Central memory CD8-positive, alpha-beta T cell (primary cell): ENCODE measurements at regions not wholly inside any gene's neighbourhood (a gene's known extent, or its start where the extent isn't known, plus 50 kb on each side); places are given as distances from the start of the nearest gene placed in this dataset.

Experiments used
- ATAC-seq: fragments of 150-1000 bp; cut with Tn5 transposase; replicated peaks from 2 replicates; pipeline ENCODE4 v1.10.0; 2022; ENCODE audit warnings: mild to moderate bottlenecking, moderate FRiP score, moderate number of reproducible peaks; ENCODE audit not compliant: poor library complexity, severe bottlenecking; ENCODE audit errors: extremely low read depth
- DNase-seq, 2 donors: peaks; one replicate each; pipeline ENCODE4 v3.0.0; 2021; ENCODE audit warnings: low spot score in 2 of 2
- H3K27ac Mint-ChIP-seq: one replicate; pipeline ENCODE4 v1.8.0; 2022; ENCODE audit warnings: low read depth, mild to moderate bottlenecking, moderate library complexity, mixed read lengths
- H3K27me3 Mint-ChIP-seq: one replicate; pipeline ENCODE4 v1.8.0; 2022; ENCODE audit warnings: mixed read lengths
- H3K36me3 Mint-ChIP-seq: one replicate; pipeline ENCODE4 v1.8.0; 2022; ENCODE audit warnings: mild to moderate bottlenecking, moderate library complexity, mixed read lengths; ENCODE audit not compliant: insufficient read depth
- H3K4me1 Mint-ChIP-seq: one replicate; pipeline ENCODE4 v1.8.0; 2022; ENCODE audit warnings: mixed read lengths
- H3K4me3 Mint-ChIP-seq: one replicate; pipeline ENCODE4 v1.8.0; 2022; ENCODE audit warnings: mild to moderate bottlenecking, moderate library complexity, mixed read lengths
- H3K9me3 Mint-ChIP-seq: one replicate; pipeline ENCODE4 v1.8.0; 2022; ENCODE audit warnings: mixed read lengths

DNA sequence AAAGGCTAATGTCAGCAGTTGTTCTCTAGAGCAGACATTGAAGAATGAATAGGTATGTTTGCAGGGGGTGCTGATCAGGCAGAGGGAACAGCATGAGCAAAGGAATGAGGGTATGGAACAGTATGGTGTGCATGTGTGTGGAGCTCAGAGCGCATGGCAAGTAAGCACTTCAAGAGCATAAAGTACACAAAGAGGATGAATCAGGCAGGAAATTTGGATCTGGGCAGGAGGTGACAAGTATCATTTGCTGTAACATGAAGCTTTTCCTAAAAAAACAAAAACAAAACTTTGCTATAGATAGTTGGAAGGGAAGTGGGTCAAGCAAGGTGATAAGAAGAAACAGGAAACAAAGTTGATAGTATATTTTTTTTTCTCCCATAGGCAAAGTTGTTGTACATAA, 746.8 kb downstream of the HDGFL1 start:
- DNase-seq (no peak), ATAC-seq (no peak)
- Mint-ChIP-seq H3K9me3 (peaks cover 11% of the 10 kb centered on the region), H3K4me1 (no peaks in the 10 kb centered on the region), H3K36me3 (peaks cover 2% of the 10 kb centered on the region), H3K27me3 (no peaks in the 10 kb centered on the region), H3K27ac (no peak overlapping the region), H3K4me3 (no peak overlapping the region)

DNA sequence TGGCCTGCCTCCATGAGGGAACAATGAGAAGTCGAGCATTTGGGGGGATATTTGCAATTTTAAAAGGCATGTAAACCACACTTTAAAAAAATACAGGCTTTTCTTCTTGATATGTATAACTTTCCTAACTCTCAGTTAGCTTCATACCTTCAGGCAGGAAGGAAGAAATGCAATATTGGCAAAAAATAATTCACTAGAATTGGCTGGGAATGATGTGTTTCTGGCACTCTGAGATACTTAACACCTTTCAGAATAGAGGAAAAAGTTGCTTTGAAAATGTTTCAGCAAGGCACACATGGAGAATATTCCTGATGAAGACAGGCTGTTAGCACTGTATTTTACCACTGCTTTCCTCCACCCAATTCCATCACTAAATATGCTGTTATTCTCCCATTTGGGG, 747.6 kb downstream of the HDGFL1 start:
- Mint-ChIP-seq H3K27me3 (no peaks in the 10 kb centered on the region), H3K9me3 (peaks cover 17% of the 10 kb centered on the region), H3K27ac (no peak overlapping the region), H3K4me1 (no peaks in the 10 kb centered on the region), H3K4me3 (no peak overlapping the region), H3K36me3 (peaks cover 2% of the 10 kb centered on the region)
- no peak for ATAC-seq
- DNase-seq, result no peak

DNA sequence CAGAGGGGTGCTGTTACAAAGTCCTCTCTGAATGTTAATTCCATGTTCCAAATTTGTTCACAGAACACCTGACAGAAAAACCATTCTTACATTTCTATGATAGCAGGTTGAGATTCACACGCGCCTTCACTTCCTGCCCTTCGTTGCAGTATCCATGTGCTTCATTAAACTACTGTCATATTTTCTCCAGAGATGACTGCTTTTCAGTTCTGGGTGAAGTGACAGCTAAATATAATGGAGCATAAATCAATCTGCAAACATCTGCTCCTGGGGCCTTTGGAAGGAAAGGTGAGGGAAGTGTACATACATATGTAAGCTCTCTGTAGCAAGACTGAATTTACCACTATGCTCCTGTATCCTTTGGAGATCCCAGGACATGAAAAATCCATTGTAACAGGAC, 750.2 kb downstream of the HDGFL1 start:
- no peak for DNase-seq
- peaks cover 2% of the 10 kb centered on the region for H3K36me3 Mint-ChIP-seq
- no peaks in the 10 kb centered on the region for H3K4me1 Mint-ChIP-seq
- no peak overlapping the region for H3K27ac Mint-ChIP-seq
- H3K27me3 Mint-ChIP-seq, result no peaks in the 10 kb centered on the region
- no peak overlapping the region for H3K4me3 Mint-ChIP-seq
- H3K9me3 Mint-ChIP-seq, result peaks cover 18% of the 10 kb centered on the region
- no peak for ATAC-seq

GRCh38 chr6:23320471-23321015, 751.2 kb downstream of the HDGFL1 start:
- H3K9me3 Mint-ChIP-seq, result peaks cover 14% of the 10 kb centered on the region
- no peaks in the 10 kb centered on the region for H3K4me1 Mint-ChIP-seq
- ATAC-seq (no peak), DNase-seq (no peak)
- H3K27ac Mint-ChIP-seq, result no peak overlapping the region
- peaks cover 2% of the 10 kb centered on the region for H3K36me3 Mint-ChIP-seq
- no peaks in the 10 kb centered on the region for H3K27me3 Mint-ChIP-seq
- no peak overlapping the region for H3K4me3 Mint-ChIP-seq

DNA sequence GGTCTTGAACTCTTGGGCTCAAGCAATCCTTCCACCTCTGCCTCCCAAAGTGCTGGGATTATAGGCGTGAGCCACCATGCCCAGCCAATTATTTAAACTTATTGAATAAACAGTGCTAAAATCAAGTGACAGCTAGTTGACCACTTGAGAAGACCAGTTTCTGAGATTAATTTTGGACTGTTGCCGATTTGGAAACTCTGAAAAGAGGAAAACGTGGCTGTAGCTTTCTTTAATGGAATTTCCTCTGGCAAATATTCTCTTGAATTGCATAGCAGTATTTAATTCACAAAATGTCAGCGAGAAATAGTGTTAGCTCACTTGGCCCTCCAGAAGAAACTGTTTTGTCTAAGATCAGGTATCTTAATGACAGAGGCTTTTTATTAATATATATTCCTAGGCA, 754.5 kb downstream of the HDGFL1 start:
- ATAC-seq, result no peak
- Mint-ChIP-seq H3K9me3 (peaks cover 12% of the 10 kb centered on the region), H3K4me1 (no peaks in the 10 kb centered on the region), H3K27ac (no peak overlapping the region), H3K4me3 (no peak overlapping the region), H3K36me3 (no peaks in the 10 kb centered on the region), H3K27me3 (no peaks in the 10 kb centered on the region)
- no peak for DNase-seq

GRCh38 chr6:23325065-23325464, 755.7 kb downstream of the HDGFL1 start:
- Mint-ChIP-seq H3K4me1 (no peaks in the 10 kb centered on the region), H3K27ac (no peak overlapping the region)
- ATAC-seq, result no peak

DNA sequence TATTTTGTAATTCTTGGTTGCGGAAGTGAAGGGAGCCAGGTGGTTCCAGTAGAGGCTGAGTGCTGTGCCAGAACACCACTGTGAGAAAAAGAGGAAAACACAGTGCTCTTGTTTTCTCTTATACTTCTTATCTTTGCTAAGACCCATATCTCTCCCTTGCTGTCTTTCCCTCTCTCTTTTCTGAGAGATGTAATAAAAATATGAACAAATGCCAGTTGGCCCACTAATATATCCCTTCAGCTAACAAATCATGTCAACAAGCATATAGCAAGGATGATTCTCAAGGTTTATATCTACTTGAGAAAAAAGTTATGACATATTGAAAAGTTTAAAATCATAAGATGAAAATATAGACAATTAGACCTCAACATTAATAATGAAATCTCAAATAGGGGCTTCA, 758.3 kb downstream of the HDGFL1 start:
- Mint-ChIP-seq H3K4me3 (no peak overlapping the region), H3K36me3 (no peaks in the 10 kb centered on the region), H3K9me3 (peaks cover 12% of the 10 kb centered on the region), H3K27ac (no peak overlapping the region), H3K4me1 (no peaks in the 10 kb centered on the region), H3K27me3 (no peaks in the 10 kb centered on the region)
- DNase-seq (no peak), ATAC-seq (no peak)

More at GRCh38 chr6:23325065-23325464, 755.7 kb downstream of the HDGFL1 start:
- Mint-ChIP-seq H3K9me3 (peaks cover 18% of the 10 kb centered on the region), H3K4me3 (no peak overlapping the region), H3K27me3 (no peaks in the 10 kb centered on the region), H3K36me3 (no peaks in the 10 kb centered on the region)
- no peak for DNase-seq

- no peak overlapping the region for H3K4me3 Mint-ChIP-seq
- ATAC-seq, result no peak
- no peaks in the 10 kb centered on the region for H3K27me3 Mint-ChIP-seq
- no peaks in the 10 kb centered on the region for H3K36me3 Mint-ChIP-seq
- H3K27ac Mint-ChIP-seq, result no peak overlapping the region
- no peaks in the 10 kb centered on the region for H3K4me1 Mint-ChIP-seq
- peaks cover 6% of the 10 kb centered on the region for H3K9me3 Mint-ChIP-seq
- no peak for DNase-seq
Measured at GRCh38 chr6:23329086-23329485, 759.7 kb downstream of the HDGFL1 start.

- Mint-ChIP-seq H3K27me3 (no peaks in the 10 kb centered on the region), H3K27ac (no peak overlapping the region), H3K4me3 (no peak overlapping the region), H3K4me1 (no peaks in the 10 kb centered on the region), H3K9me3 (peaks cover 6% of the 10 kb centered on the region), H3K36me3 (no peaks in the 10 kb centered on the region)
- DNase-seq (no peak), ATAC-seq (no peak)
Measured at GRCh38 chr6:23330632-23331031, 761.3 kb downstream of the HDGFL1 start.

- DNase-seq (no peak), ATAC-seq (no peak)
- no peaks in the 10 kb centered on the region for H3K27me3 Mint-ChIP-seq
- H3K36me3 Mint-ChIP-seq, result no peaks in the 10 kb centered on the region
- H3K9me3 Mint-ChIP-seq, result peaks cover 16% of the 10 kb centered on the region
- no peak overlapping the region for H3K4me3 Mint-ChIP-seq
- no peak overlapping the region for H3K27ac Mint-ChIP-seq
- H3K4me1 Mint-ChIP-seq, result no peaks in the 10 kb centered on the region
Measured at GRCh38 chr6:23334360-23334759, 765.0 kb downstream of the HDGFL1 start.

DNA sequence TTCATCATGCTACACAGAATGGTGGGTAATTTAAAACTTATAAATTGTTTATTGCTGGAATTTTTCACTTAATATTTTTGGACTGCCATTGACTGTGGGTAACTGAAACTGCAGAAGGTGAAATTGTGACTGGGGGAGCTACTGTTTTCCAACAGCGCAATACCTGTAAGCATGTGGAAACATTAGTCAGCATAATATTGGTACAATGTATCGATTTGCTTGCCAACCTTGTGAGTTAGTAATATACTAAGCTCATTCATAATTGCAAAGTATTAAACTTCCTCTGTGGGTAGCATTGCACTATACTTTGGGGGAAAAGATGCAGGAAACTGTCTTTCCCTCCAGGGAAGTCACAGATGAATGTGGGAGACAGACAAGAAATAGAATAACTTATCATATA, 766.5 kb downstream of the HDGFL1 start:
- Mint-ChIP-seq H3K27ac (no peak overlapping the region), H3K9me3 (peaks cover 13% of the 10 kb centered on the region), H3K36me3 (no peaks in the 10 kb centered on the region), H3K27me3 (no peaks in the 10 kb centered on the region), H3K4me1 (no peaks in the 10 kb centered on the region), H3K4me3 (no peak overlapping the region)
- DNase-seq (no peak), ATAC-seq (no peak)

DNA sequence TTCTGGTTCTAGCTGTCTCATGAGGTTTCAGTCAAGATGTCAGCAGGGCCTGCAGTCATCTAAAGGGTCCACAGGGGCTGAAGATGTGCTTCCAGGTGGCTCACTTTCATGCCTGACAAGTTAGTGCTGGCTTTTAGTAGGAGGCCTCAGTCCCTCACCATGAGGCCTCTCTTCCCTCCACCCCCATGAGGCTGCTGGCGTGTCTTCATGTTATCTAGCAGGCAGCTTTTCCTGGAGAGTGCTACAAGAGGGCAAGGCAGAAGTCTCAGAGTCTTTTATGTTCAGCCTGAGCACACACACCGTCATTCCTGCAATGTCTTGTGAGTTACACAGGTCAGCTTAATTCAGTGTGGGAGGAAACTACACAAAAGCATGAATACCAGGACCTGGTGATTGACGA, 769.9 kb downstream of the HDGFL1 start:
- Mint-ChIP-seq H3K9me3 (peaks cover 25% of the 10 kb centered on the region), H3K27ac (no peak overlapping the region), H3K4me1 (no peaks in the 10 kb centered on the region), H3K36me3 (no peaks in the 10 kb centered on the region), H3K4me3 (no peak overlapping the region), H3K27me3 (no peaks in the 10 kb centered on the region)
- ATAC-seq (no peak), DNase-seq (no peak)

- Mint-ChIP-seq H3K4me1 (no peaks in the 10 kb centered on the region), H3K9me3 (peaks cover 25% of the 10 kb centered on the region), H3K4me3 (no peak overlapping the region), H3K36me3 (no peaks in the 10 kb centered on the region), H3K27me3 (no peaks in the 10 kb centered on the region), H3K27ac (no peak overlapping the region)
- no peak for DNase-seq
- no peak for ATAC-seq
Measured at GRCh38 chr6:23340271-23340670, 770.9 kb downstream of the HDGFL1 start.
